K562 (cell line): ENCODE measurements at regions not wholly inside any gene's neighbourhood (a gene's known extent, or its start where the extent isn't known, plus 50 kb on each side); places are given as distances from the start of the nearest gene placed in this dataset.

ENCODE experiments used
- ATAC-seq: fragments of 200-7000 bp; cut with Tn5 transposase; 3 replicates; pipeline ENCODE4 v1.9.1; 2020; ENCODE audit warnings: moderate library complexity
- BruUV-seq: library from RNA; stranded (reverse); fragments of 400-500 nt; replicated peaks from 2 replicates; lab custom pipeline; 2021; lab: Mats Ljungman, UMichigan
- CTCF ChIA-PET: fragments of 300-600 bp; formaldehyde crosslinking; extraction: SDS; loops from one replicate; lab custom pipeline; 2021; ENCODE audit warnings: low intra/inter-chr PET ratio; lab: Yijun Ruan, JAX
- POLR2A ChIA-PET: fragments of 300-600, 350-650 bp; sonication (Branson Sonifier 250); formaldehyde crosslinking; extraction: SDS; loops from one replicate; lab custom pipeline; 2021; ENCODE audit warnings: antibody characterized with exemption, inconsistent platforms; lab: Yijun Ruan, JAX
- DNase-seq, 4 experiments: peaks; one replicate each; pipeline versions ENCODE4 v3.0.0 to v3.0.0-alpha.2; 2011 to 2018; ENCODE audit warnings: low spot score in 3 of 4, mixed read lengths in 3 of 4; ENCODE audit errors: extremely low read depth in 1 of 4
- FAIRE-seq: peaks from 2 replicates; lab custom pipeline; 2011; peaks lifted over from hg19 to GRCh38; lab: Jason Lieb, UNC
- H2AFZ ChIP-seq: 2 replicates; pipeline ENCODE4 v1.6.0; 2011; ENCODE audit warnings: low read depth, low read length, control low read depth, inconsistent platforms
- H3K27ac ChIP-seq: fragments of 200-600 bp; 3 replicates; pipeline ENCODE4 v1.8.0; 2011; ENCODE audit warnings: low read depth, mild to moderate bottlenecking, control low read depth, inconsistent platforms, low read length, moderate library complexity, mixed read lengths; ENCODE audit errors: extremely low read depth
- H3K27me3 ChIP-seq, 2 experiments: fragments of 300-600 bp in 1 of 2; 2 replicates in 1 of 2; 3 replicates in 1 of 2; pipeline versions ENCODE4 v1.6.0 to v1.8.0; 2011; ENCODE audit warnings: inconsistent platforms in 2 of 2, low read length in 2 of 2, mild to moderate bottlenecking in 1 of 2, mixed read lengths in 1 of 2, moderate library complexity in 1 of 2; ENCODE audit not compliant: control insufficient read depth in 2 of 2, insufficient read depth in 2 of 2
- H3K36me3 ChIP-seq: fragments of 300-600 bp; 3 replicates; pipeline ENCODE4 v1.8.0; 2011; ENCODE audit warnings: mild to moderate bottlenecking, low read length, inconsistent platforms; ENCODE audit not compliant: control insufficient read depth, insufficient read depth
- H3K4me1 ChIP-seq, 2 experiments: fragments of 200-600 bp in 1 of 2; replicated peaks in 1 of 2; 2 replicates in 1 of 2; 3 replicates in 1 of 2; pipeline versions ENCODE4 v1.5.1 to v1.8.0; 2011; ENCODE audit warnings: inconsistent platforms in 2 of 2, low read length in 2 of 2, mild to moderate bottlenecking in 1 of 2, mixed read lengths in 1 of 2, moderate library complexity in 1 of 2; ENCODE audit not compliant: control insufficient read depth in 2 of 2, insufficient read depth in 2 of 2
- H3K4me2 ChIP-seq: 2 replicates; pipeline ENCODE4 v1.6.1; 2011; ENCODE audit warnings: low read length, control low read depth, inconsistent platforms, mixed read lengths; ENCODE audit not compliant: insufficient read depth
- H3K4me3 ChIP-seq: fragments of 200-600 bp; sonication (generic), shearing (Covaris generic); 2 replicates; pipeline ENCODE4 v1.5.1; 2016; ENCODE audit warnings: control low read depth, inconsistent platforms
- H3K79me2 ChIP-seq: fragments of 200-600 bp; 3 replicates; pipeline ENCODE4 v1.8.0; 2011; ENCODE audit warnings: low read length, inconsistent platforms; ENCODE audit not compliant: control insufficient read depth, insufficient read depth
- H3K9ac ChIP-seq, 2 experiments: 2 replicates each; pipeline versions ENCODE4 v1.6.0 to v1.6.1; 2011; ENCODE audit warnings: low read depth in 2 of 2, low read length in 2 of 2, control low read depth in 1 of 2, inconsistent platforms in 1 of 2, mild to moderate bottlenecking in 1 of 2, mixed read lengths in 1 of 2; ENCODE audit not compliant: insufficient read depth in 1 of 2
- H3K9me1 ChIP-seq: one replicate; pipeline ENCODE4 v1.6.0; 2011; ENCODE audit warnings: inconsistent platforms, mild to moderate bottlenecking, low read length, moderate library complexity; ENCODE audit not compliant: control insufficient read depth, insufficient read depth
- H3K9me3 ChIP-seq: replicated peaks from 2 replicates; pipeline ENCODE4 v1.5.1; 2011; ENCODE audit warnings: low read depth, low read length, inconsistent platforms; ENCODE audit not compliant: control insufficient read depth, insufficient read depth
- H4K20me1 ChIP-seq: replicated peaks from 2 replicates; pipeline ENCODE4 v1.6.1; 2011; ENCODE audit warnings: low read length, inconsistent platforms, mixed read lengths; ENCODE audit not compliant: control insufficient read depth, insufficient read depth
- IRF9 ChIP-seq: fragments of 450-650 bp; IDR thresholded peaks from 2 replicates; pipeline ENCODE4 v1.6.1; 2016; ENCODE audit warnings: missing biosample characterization, missing genetic modification characterization
- MEIS2 ChIP-seq: fragments of 450-650 bp; IDR thresholded peaks from 2 replicates; pipeline ENCODE4 v1.6.1; 2014; ENCODE audit warnings: mild to moderate bottlenecking; ENCODE audit not compliant: partially characterized antibody
- PKNOX1 ChIP-seq: fragments of 450-650 bp; IDR thresholded peaks from 2 replicates; pipeline ENCODE4 v1.6.1; 2016
- SMC3 ChIP-seq: conservative IDR thresholded peaks from 2 replicates; pipeline ENCODE4 v1.6.1; 2011; ENCODE audit warnings: low read depth, low read length, improper control_type of control experiment; ENCODE audit not compliant: insufficient read depth
- SRF ChIP-seq, 2 experiments: fragments of 250-450, 450-650 bp in 1 of 2; sonication (Bioruptor Pico) in 1 of 2; sonication (generic) in 1 of 2; formaldehyde crosslinking; IDR thresholded peaks; 2 replicates each; pipeline versions ENCODE4 v1.5.0 to v1.5.1; 2020 to 2022; ENCODE audit warnings: mild to moderate bottlenecking in 1 of 2, missing genetic modification reagents in 1 of 2
- TCF3 ChIP-seq: sonication (generic); formaldehyde crosslinking; IDR thresholded peaks from 2 replicates; pipeline ENCODE4 v1.4.0; 2020; ENCODE audit warnings: mild to moderate bottlenecking, missing genetic modification reagents
- WGBS: fragments of 100-300 bp; shearing (Covaris generic); methylation state at CpG from one replicate; pipeline ENCODE4 v1.1.6; 2016; ENCODE audit warnings: low coverage, mixed read lengths; ENCODE audit not compliant: insufficient coverage; ENCODE audit errors: missing lambda C conversion rate; 5-methylcytosine and 5-hydroxymethylcytosine counted together
- in situ Hi-C: fragments of 300-500 bp; cut with MboI; formaldehyde crosslinking; loops from 4 replicates; pipeline ENCODE4 v1.15.0; 2018; ENCODE audit warnings: inconsistent platforms, mixed read lengths
- intact Hi-C: fragments of 100-400 bp; cut with micrococcal nuclease; formaldehyde crosslinking; loops from 2 replicates; pipeline ENCODE4 v1.14.2; 2022
- TF ChIP-seq, protein P1 (sequence below), 2 experiments: IDR thresholded peaks in 1 of 2; conservative IDR thresholded peaks in 1 of 2; 2 replicates each; pipeline ENCODE4 v1.6.1; 2016; ENCODE audit warnings: low read depth in 2 of 2, mild to moderate bottlenecking in 1 of 2, missing compliant biosample characterization in 1 of 2, missing genetic modification characterization in 1 of 2, moderate library complexity in 1 of 2
- TF ChIP-seq, protein P2 (sequence below): sonication (generic); formaldehyde crosslinking; IDR thresholded peaks from 2 replicates; pipeline ENCODE4 v1.9.0; 2022; ENCODE audit warnings: mild to moderate bottlenecking, missing genetic modification reagents

GRCh38 chr1:60974524-60975372, 107.6 kb upstream of the NFIA start:
- TF ChIP-seq SRF (CRISPR knock-in tag; IDR thresholded peaks at IDR 0.05) (no peak), SMC3 (no peak), IRF9 (tag) (no peak), TCF3 (CRISPR knock-in tag) (no peak), MEIS2 (peak; percentile 69), PKNOX1 (peak; percentile 69)
- TF ChIP-seq, protein P1, sequence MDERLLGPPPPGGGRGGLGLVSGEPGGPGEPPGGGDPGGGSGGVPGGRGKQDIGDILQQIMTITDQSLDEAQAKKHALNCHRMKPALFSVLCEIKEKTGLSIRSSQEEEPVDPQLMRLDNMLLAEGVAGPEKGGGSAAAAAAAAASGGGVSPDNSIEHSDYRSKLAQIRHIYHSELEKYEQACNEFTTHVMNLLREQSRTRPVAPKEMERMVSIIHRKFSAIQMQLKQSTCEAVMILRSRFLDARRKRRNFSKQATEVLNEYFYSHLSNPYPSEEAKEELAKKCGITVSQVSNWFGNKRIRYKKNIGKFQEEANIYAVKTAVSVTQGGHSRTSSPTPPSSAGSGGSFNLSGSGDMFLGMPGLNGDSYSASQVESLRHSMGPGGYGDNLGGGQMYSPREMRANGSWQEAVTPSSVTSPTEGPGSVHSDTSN (CRISPR knock-in tag; IDR thresholded peaks at IDR 0.05; ENCODE audit: low read depth): no peak
- TF ChIP-seq, protein P1 (tag; conservative IDR thresholded peaks at IDR 0.05; ENCODE audit: low read depth): peak; percentile 37; the same call in 1 of the 2 replicates
- TF ChIP-seq, protein P2, sequence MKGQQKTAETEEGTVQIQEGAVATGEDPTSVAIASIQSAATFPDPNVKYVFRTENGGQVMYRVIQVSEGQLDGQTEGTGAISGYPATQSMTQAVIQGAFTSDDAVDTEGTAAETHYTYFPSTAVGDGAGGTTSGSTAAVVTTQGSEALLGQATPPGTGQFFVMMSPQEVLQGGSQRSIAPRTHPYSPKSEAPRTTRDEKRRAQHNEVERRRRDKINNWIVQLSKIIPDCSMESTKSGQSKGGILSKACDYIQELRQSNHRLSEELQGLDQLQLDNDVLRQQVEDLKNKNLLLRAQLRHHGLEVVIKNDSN: no peak
- WGBS: 54% methylated on average over 5 of the region's 5 CpGs
- no peak overlapping the region for H3K9ac ChIP-seq
- ChIA-PET POLR2A (interaction anchor here (0.6 to 1.1 kb wide), 3 partner anchors 9 to 630 kb away, joined by 3 to 6 read pairs (median 3); no protein-coding TSS in a partner anchor), CTCF (interaction anchor here (0.6 kb wide), 1 partner anchor 479 kb away, joined by 4 read pairs; no protein-coding TSS in a partner anchor)
- H3K9me3 ChIP-seq: no peaks in the 10 kb centered on the region
- H3K79me2 ChIP-seq: no peaks in the 10 kb centered on the region
- FAIRE-seq: no peak
- H3K36me3 ChIP-seq: no peaks in the 10 kb centered on the region
- intact Hi-C loops (loop anchor here (5.0 to 10.0 kb wide), 7 partner anchors 110 to 1002 kb away; partner anchors contain the start of genes NFIA and TM2D1), in situ Hi-C loops (loop anchor here (10.0 kb wide), 3 partner anchors 470 to 870 kb away; no protein-coding TSS in a partner anchor)
- BruUV-seq: no TSS peak
- no peaks in the 10 kb centered on the region for H3K9me1 ChIP-seq
- no peak for ATAC-seq
- H3K4me3 ChIP-seq: no peak overlapping the region
- H3K4me2 ChIP-seq: no peak overlapping the region
- H2AFZ ChIP-seq: no peak overlapping the region
- no peaks in the 10 kb centered on the region for H4K20me1 ChIP-seq
- no peak overlapping the region for H3K27ac ChIP-seq
- no peaks in the 10 kb centered on the region for H3K27me3 ChIP-seq
- no peak for DNase-seq
- peaks cover 5 to 29% of the 10 kb centered on the region in 2 experiments; a peak in 4 of 5 replicates for H3K4me1 ChIP-seq
